H1 (cell line): ENCODE measurements at regions not wholly inside any gene's neighbourhood (a gene's known extent, or its start where the extent isn't known, plus 50 kb on each side); places are given as distances from the start of the nearest gene placed in this dataset.

Source experiments
- HDAC2 ChIP-seq, 2 experiments: fragments of 300-600 bp in 1 of 2; sonication (generic) in 1 of 2; IDR thresholded peaks; 2 replicates each; pipeline ENCODE4 v1.6.1; 2011 to 2012; ENCODE audit warnings: low read depth in 2 of 2, low read length in 2 of 2, mild to moderate bottlenecking in 2 of 2, moderate library complexity in 2 of 2, borderline replicate concordance in 1 of 2, inconsistent platforms in 1 of 2
- MAX ChIP-seq: IDR thresholded peaks from 2 replicates; pipeline ENCODE4 v1.6.1; 2012; ENCODE audit warnings: inconsistent platforms
- POLR2A ChIP-seq, 2 experiments: IDR thresholded peaks; 1 replicate in 1 of 2; 2 replicates in 1 of 2; pipeline ENCODE4 v1.6.1; 2011; ENCODE audit warnings: low read depth in 2 of 2, low read length in 2 of 2, mild to moderate bottlenecking in 2 of 2; ENCODE audit errors: control extremely low read depth in 1 of 2
- RFX5 ChIP-seq: IDR thresholded peaks from 2 replicates; pipeline ENCODE4 v1.6.1; 2011; ENCODE audit warnings: low read depth, low read length, improper control_type of control experiment, borderline replicate concordance
- TF ChIP-seq, protein P1 (sequence below): IDR thresholded peaks from 2 replicates; pipeline ENCODE4 v1.6.1; 2011; ENCODE audit warnings: low read depth, mild to moderate bottlenecking, low read length; ENCODE audit not compliant: insufficient read depth
- TF ChIP-seq, protein P2 (sequence below), 3 experiments: IDR thresholded peaks; 1 replicate in 2 of 3; 2 replicates in 1 of 3; pipeline versions ENCODE4 v1.5.1 to v1.6.1; 2011; ENCODE audit warnings: low read length in 3 of 3, mild to moderate bottlenecking in 3 of 3, inconsistent platforms in 2 of 3, low read depth in 1 of 3, moderate library complexity in 1 of 3; ENCODE audit not compliant: insufficient read depth in 1 of 3; ENCODE audit errors: control extremely low read depth in 1 of 3

- TF ChIP-seq MAX (no peak), POLR2A (IDR thresholded peaks at IDR 0.05; ENCODE audit: control extremely low read depth in 1 of 2, low read depth in 2 of 2, low read length in 2 of 2) (no peak), RFX5 (no peak), HDAC2 (IDR thresholded peaks at IDR 0.05; ENCODE audit: borderline replicate concordance in 1 of 2, low read depth in 2 of 2, low read length in 2 of 2) (no peak)
- TF ChIP-seq, protein P1, sequence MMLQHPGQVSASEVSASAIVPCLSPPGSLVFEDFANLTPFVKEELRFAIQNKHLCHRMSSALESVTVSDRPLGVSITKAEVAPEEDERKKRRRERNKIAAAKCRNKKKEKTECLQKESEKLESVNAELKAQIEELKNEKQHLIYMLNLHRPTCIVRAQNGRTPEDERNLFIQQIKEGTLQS = no peak
- TF ChIP-seq, protein P2, sequence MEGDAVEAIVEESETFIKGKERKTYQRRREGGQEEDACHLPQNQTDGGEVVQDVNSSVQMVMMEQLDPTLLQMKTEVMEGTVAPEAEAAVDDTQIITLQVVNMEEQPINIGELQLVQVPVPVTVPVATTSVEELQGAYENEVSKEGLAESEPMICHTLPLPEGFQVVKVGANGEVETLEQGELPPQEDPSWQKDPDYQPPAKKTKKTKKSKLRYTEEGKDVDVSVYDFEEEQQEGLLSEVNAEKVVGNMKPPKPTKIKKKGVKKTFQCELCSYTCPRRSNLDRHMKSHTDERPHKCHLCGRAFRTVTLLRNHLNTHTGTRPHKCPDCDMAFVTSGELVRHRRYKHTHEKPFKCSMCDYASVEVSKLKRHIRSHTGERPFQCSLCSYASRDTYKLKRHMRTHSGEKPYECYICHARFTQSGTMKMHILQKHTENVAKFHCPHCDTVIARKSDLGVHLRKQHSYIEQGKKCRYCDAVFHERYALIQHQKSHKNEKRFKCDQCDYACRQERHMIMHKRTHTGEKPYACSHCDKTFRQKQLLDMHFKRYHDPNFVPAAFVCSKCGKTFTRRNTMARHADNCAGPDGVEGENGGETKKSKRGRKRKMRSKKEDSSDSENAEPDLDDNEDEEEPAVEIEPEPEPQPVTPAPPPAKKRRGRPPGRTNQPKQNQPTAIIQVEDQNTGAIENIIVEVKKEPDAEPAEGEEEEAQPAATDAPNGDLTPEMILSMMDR (IDR thresholded peaks at IDR 0.05; ENCODE audit: control extremely low read depth in 1 of 3, insufficient read depth in 1 of 3, low read depth in 1 of 3, low read length in 3 of 3) = no peak
Measured at GRCh38 chr1:83639785-83640184, 359.1 kb downstream of the TTLL7 start.
